Liver (tissue), 8 donors: ENCODE measurements at regions not wholly inside any gene's neighbourhood (a gene's known extent, or its start where the extent isn't known, plus 50 kb on each side); places are given as distances from the start of the nearest gene placed in this dataset.

Experiments
- DNase-seq: peaks from one replicate; pipeline ENCODE4 v3.0.0-alpha.2; 2017; ENCODE audit warnings: low spot score
- H3K27ac ChIP-seq, 2 donors: one replicate each; pipeline ENCODE4 v1.7.0; 2013; ENCODE audit warnings: inconsistent platforms in 2 of 2, low read length in 2 of 2, control low read depth in 1 of 2, low read depth in 1 of 2, mild to moderate bottlenecking in 1 of 2
- H3K27me3 ChIP-seq, 4 donors: one replicate each; pipeline versions ENCODE4 v1.6.1 to v1.7.0; 2013; ENCODE audit warnings: low read length in 3 of 4, inconsistent platforms in 1 of 4, mild to moderate bottlenecking in 1 of 4, moderate library complexity in 1 of 4; ENCODE audit not compliant: control insufficient read depth in 4 of 4, insufficient read depth in 4 of 4
- H3K36me3 ChIP-seq, 4 donors: one replicate each; pipeline versions ENCODE4 v1.6.1 to v1.7.0; 2013; ENCODE audit warnings: low read length in 3 of 4, mild to moderate bottlenecking in 3 of 4, low read depth in 1 of 4, moderate library complexity in 1 of 4; ENCODE audit not compliant: control insufficient read depth in 4 of 4, insufficient read depth in 3 of 4
- H3K4me1 ChIP-seq, 4 donors: one replicate each; pipeline versions ENCODE4 v1.6.1 to v1.7.0; 2013; ENCODE audit warnings: low read length in 3 of 4, mild to moderate bottlenecking in 3 of 4, moderate library complexity in 1 of 4; ENCODE audit not compliant: control insufficient read depth in 4 of 4, insufficient read depth in 4 of 4
- H3K4me3 ChIP-seq, 3 donors: one replicate each; pipeline versions ENCODE4 v1.6.1 to v1.7.0; 2013; ENCODE audit warnings: low read length in 3 of 3, control low read depth in 1 of 3, low read depth in 1 of 3, mild to moderate bottlenecking in 1 of 3
- H3K9ac ChIP-seq, 2 donors: one replicate each; pipeline ENCODE4 v1.7.0; 2013; ENCODE audit warnings: low read length in 2 of 2, mild to moderate bottlenecking in 2 of 2, moderate library complexity in 2 of 2, control low read depth in 1 of 2, low read depth in 1 of 2
- H3K9me3 ChIP-seq, 4 donors: one replicate each; pipeline versions ENCODE4 v1.6.1 to v1.7.0; 2013; ENCODE audit warnings: low read length in 3 of 4; ENCODE audit not compliant: control insufficient read depth in 4 of 4
- CTCF ChIP-seq: fragments of 150-350 bp; IDR thresholded peaks from 2 replicates; pipeline ENCODE4 v1.5.1; 2017; ENCODE audit warnings: improper control_type of control experiment, low read depth, low read length; ENCODE audit not compliant: missing input control
- EGR1 ChIP-seq, 2 donors: IDR thresholded peaks; 2 replicates each; pipeline ENCODE4 v1.6.1; 2016 to 2018; ENCODE audit warnings: antibody characterized with exemption in 2 of 2, low read depth in 2 of 2
- FOXA1 ChIP-seq: IDR thresholded peaks from 2 replicates; pipeline ENCODE4 v1.6.1; 2016; ENCODE audit warnings: antibody characterized with exemption
- FOXA2 ChIP-seq: IDR thresholded peaks from 2 replicates; pipeline ENCODE4 v1.6.1; 2016; ENCODE audit warnings: antibody characterized with exemption
- GABPA ChIP-seq, 2 donors: IDR thresholded peaks in 1 of 2; conservative IDR thresholded peaks in 1 of 2; 2 replicates each; pipeline ENCODE4 v1.6.1; 2016; ENCODE audit warnings: antibody characterized with exemption in 2 of 2, mild to moderate bottlenecking in 1 of 2, moderate library complexity in 1 of 2
- HNF4A ChIP-seq, 2 donors: conservative IDR thresholded peaks; 2 replicates each; pipeline ENCODE4 v1.6.1; 2016; ENCODE audit warnings: antibody characterized with exemption in 2 of 2, mild to moderate bottlenecking in 2 of 2
- HNF4G ChIP-seq: IDR thresholded peaks from 2 replicates; pipeline ENCODE4 v1.6.1; 2016; ENCODE audit warnings: antibody characterized with exemption
- JUND ChIP-seq, 2 donors: IDR thresholded peaks; 2 replicates each; pipeline ENCODE4 v1.6.1; 2016; ENCODE audit warnings: antibody characterized with exemption in 2 of 2
- NR2F2 ChIP-seq: IDR thresholded peaks from 2 replicates; pipeline ENCODE4 v1.6.1; 2016; ENCODE audit warnings: antibody characterized with exemption
- RAD21 ChIP-seq, 2 donors: IDR thresholded peaks; 2 replicates each; pipeline ENCODE4 v1.6.1; 2016; ENCODE audit warnings: antibody characterized with exemption in 2 of 2, mild to moderate bottlenecking in 2 of 2
- RXRA ChIP-seq, 2 donors: IDR thresholded peaks; 2 replicates each; pipeline ENCODE4 v1.6.1; 2017 to 2018; ENCODE audit warnings: antibody characterized with exemption in 2 of 2, mild to moderate bottlenecking in 1 of 2
- SP1 ChIP-seq: IDR thresholded peaks from 2 replicates; pipeline ENCODE4 v1.6.1; 2018; ENCODE audit warnings: antibody characterized with exemption, mild to moderate bottlenecking
- TAF1 ChIP-seq: conservative IDR thresholded peaks from 2 replicates; pipeline ENCODE4 v1.6.1; 2016; ENCODE audit warnings: antibody characterized with exemption, mild to moderate bottlenecking
- YY1 ChIP-seq: IDR thresholded peaks from 2 replicates; pipeline ENCODE4 v1.6.1; 2016; ENCODE audit warnings: antibody characterized with exemption, mild to moderate bottlenecking
- ZBTB33 ChIP-seq: IDR thresholded peaks from 2 replicates; pipeline ENCODE4 v1.6.1; 2016; ENCODE audit warnings: antibody characterized with exemption
- WGBS: extraction: QIAGEN DNeasy Blood & Tissue Kit; methylation state at CpG from one replicate; pipeline ENCODE4 v1.1.7; 2013; 5-methylcytosine and 5-hydroxymethylcytosine counted together
- TF ChIP-seq, protein P1 (sequence below): IDR thresholded peaks from 2 replicates; pipeline ENCODE4 v1.6.1; 2016; ENCODE audit warnings: antibody characterized with exemption
- TF ChIP-seq, protein P2 (sequence below): IDR thresholded peaks from 2 replicates; pipeline ENCODE4 v1.6.1; 2016; ENCODE audit warnings: antibody characterized with exemption
- TF ChIP-seq, protein P3 (sequence below): IDR thresholded peaks from 2 replicates; pipeline ENCODE4 v1.6.1; 2016; ENCODE audit warnings: antibody characterized with exemption, mild to moderate bottlenecking
- donor health status: healthy.
- donor health status: healthy.
- donor health status: healthy.
- donor health status: healthy.
- donor health status: healthy.

DNA sequence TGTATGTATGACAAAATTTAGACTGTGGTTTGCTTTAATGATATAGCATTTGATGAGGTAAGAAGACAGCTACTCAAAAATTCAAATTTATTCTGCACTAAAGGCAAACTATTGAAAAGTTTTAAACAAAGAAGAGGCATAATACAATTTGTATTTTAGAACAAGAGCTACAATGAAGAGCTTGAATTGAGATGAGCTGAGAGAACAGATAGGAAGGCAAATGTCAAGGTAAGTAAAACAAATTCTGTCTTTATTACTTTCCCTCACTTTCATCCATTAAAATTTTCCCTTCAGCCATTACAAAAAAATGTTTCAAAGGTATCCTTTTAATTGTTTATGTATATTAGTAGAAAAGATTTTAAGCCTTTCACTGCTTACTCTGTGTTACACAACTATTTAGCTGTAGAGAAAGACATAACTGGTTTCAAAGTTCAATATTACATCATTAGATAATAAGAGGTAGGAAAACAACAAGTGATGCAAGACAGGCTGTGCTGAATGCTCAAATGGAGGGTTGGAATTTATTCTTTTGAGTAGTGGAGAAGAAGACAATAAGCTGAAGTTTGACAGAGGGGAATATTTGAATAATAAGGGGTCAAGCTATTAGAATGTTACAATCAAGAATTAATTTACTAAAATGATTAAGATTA, 1334.1 kb downstream of the FSCB start (continued):
- TF ChIP-seq CTCF (no peak), TAF1 (no peak), GABPA (IDR thresholded peaks at IDR 0.05 in 1 of 2, conservative IDR thresholded peaks at IDR 0.05 in 1 of 2) (no peak)
- TF ChIP-seq, protein P1, sequence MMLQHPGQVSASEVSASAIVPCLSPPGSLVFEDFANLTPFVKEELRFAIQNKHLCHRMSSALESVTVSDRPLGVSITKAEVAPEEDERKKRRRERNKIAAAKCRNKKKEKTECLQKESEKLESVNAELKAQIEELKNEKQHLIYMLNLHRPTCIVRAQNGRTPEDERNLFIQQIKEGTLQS: peak; percentile 94

- TF ChIP-seq, protein P2, sequence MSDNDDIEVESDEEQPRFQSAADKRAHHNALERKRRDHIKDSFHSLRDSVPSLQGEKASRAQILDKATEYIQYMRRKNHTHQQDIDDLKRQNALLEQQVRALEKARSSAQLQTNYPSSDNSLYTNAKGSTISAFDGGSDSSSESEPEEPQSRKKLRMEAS: no peak
- TF ChIP-seq YY1 (no peak), ZBTB33 (no peak), RAD21 (IDR thresholded peaks at IDR 0.05) (no peak), TAF1 (no peak)
- no peaks in the 10 kb centered on the region for H3K27me3 ChIP-seq
- no peak overlapping the region for H3K9ac ChIP-seq
- H3K9me3 ChIP-seq: no peaks in the 10 kb centered on the region
- no peak overlapping the region for H3K27ac ChIP-seq
- peaks cover 1 to 17% (median 7%) of the 10 kb centered on the region in 4 donors for H3K4me1 ChIP-seq
- H3K36me3 ChIP-seq: no peaks in the 10 kb centered on the region
- H3K4me3 ChIP-seq: no peak overlapping the region
- DNase-seq: no peak
- 87% methylated on average over 2 of the region's 2 CpGs for WGBS
Observed at GRCh38 chr14:43169722-43170121, 1337.4 kb downstream of the FSCB start.

DNA sequence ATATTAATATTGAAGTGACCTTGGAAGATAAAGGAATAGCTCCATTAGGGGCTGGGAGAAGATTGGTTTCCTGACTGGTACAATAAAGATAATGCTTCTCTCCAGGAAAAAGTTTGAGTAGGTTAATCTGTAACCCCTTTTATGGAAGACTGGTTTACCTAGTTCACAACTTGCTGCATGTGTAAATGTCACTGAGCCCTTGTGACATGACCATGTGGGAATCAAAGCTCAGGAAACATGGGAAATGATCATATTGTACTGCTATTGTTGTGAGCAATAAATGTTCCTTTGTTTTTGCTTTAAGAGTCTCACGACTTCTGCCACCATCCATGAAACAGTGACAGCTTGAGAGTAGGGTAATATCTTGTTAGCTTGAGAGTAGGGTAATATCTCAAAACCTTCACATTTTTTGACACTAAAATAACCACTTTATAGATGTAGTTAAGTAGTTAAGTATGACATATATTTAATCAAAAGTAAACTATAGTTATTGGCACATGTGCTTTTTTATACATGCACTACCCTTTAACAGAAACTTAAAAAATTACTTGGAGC, 1338.6 kb downstream of the FSCB start:
- 78% methylated on average over 1 of the region's 1 CpG for WGBS
- H3K27ac ChIP-seq: no peak overlapping the region
- H3K4me3 ChIP-seq: no peak overlapping the region
- no peaks in the 10 kb centered on the region for H3K36me3 ChIP-seq
- H3K9ac ChIP-seq: no peak overlapping the region
- DNase-seq: no peak
- H3K4me1 ChIP-seq: peaks cover 1 to 13% (median 5%) of the 10 kb centered on the region in 4 donors
- no peaks in the 10 kb centered on the region for H3K27me3 ChIP-seq
- no peaks in the 10 kb centered on the region for H3K9me3 ChIP-seq
- no peak for TF ChIP-seq HNF4G
- no peak for TF ChIP-seq RAD21 (IDR thresholded peaks at IDR 0.05)
- TF ChIP-seq SP1: no peak
- TF ChIP-seq JUND (IDR thresholded peaks at IDR 0.05): no peak
- no peak for TF ChIP-seq HNF4A (conservative IDR thresholded peaks at IDR 0.05)
- TF ChIP-seq TAF1: no peak
- no peak for TF ChIP-seq YY1
- TF ChIP-seq, protein P2: no peak
- no peak for TF ChIP-seq FOXA1
- TF ChIP-seq, protein P1: no peak
- TF ChIP-seq NR2F2: no peak
- no peak for TF ChIP-seq FOXA2
- TF ChIP-seq RXRA (IDR thresholded peaks at IDR 0.05): no peak
- TF ChIP-seq EGR1 (IDR thresholded peaks at IDR 0.05; ENCODE audit: low read depth in 2 of 2): no peak
- TF ChIP-seq, protein P3, sequence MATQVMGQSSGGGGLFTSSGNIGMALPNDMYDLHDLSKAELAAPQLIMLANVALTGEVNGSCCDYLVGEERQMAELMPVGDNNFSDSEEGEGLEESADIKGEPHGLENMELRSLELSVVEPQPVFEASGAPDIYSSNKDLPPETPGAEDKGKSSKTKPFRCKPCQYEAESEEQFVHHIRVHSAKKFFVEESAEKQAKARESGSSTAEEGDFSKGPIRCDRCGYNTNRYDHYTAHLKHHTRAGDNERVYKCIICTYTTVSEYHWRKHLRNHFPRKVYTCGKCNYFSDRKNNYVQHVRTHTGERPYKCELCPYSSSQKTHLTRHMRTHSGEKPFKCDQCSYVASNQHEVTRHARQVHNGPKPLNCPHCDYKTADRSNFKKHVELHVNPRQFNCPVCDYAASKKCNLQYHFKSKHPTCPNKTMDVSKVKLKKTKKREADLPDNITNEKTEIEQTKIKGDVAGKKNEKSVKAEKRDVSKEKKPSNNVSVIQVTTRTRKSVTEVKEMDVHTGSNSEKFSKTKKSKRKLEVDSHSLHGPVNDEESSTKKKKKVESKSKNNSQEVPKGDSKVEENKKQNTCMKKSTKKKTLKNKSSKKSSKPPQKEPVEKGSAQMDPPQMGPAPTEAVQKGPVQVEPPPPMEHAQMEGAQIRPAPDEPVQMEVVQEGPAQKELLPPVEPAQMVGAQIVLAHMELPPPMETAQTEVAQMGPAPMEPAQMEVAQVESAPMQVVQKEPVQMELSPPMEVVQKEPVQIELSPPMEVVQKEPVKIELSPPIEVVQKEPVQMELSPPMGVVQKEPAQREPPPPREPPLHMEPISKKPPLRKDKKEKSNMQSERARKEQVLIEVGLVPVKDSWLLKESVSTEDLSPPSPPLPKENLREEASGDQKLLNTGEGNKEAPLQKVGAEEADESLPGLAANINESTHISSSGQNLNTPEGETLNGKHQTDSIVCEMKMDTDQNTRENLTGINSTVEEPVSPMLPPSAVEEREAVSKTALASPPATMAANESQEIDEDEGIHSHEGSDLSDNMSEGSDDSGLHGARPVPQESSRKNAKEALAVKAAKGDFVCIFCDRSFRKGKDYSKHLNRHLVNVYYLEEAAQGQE: no peak
- TF ChIP-seq ZBTB33: no peak
- no peak for TF ChIP-seq GABPA (IDR thresholded peaks at IDR 0.05 in 1 of 2, conservative IDR thresholded peaks at IDR 0.05 in 1 of 2)
